ENCODE measurements at regions not wholly inside any gene's neighbourhood (a gene's known extent, or its start where the extent isn't known, plus 50 kb on each side); places are given as distances from the start of the nearest gene placed in this dataset.

DNA sequence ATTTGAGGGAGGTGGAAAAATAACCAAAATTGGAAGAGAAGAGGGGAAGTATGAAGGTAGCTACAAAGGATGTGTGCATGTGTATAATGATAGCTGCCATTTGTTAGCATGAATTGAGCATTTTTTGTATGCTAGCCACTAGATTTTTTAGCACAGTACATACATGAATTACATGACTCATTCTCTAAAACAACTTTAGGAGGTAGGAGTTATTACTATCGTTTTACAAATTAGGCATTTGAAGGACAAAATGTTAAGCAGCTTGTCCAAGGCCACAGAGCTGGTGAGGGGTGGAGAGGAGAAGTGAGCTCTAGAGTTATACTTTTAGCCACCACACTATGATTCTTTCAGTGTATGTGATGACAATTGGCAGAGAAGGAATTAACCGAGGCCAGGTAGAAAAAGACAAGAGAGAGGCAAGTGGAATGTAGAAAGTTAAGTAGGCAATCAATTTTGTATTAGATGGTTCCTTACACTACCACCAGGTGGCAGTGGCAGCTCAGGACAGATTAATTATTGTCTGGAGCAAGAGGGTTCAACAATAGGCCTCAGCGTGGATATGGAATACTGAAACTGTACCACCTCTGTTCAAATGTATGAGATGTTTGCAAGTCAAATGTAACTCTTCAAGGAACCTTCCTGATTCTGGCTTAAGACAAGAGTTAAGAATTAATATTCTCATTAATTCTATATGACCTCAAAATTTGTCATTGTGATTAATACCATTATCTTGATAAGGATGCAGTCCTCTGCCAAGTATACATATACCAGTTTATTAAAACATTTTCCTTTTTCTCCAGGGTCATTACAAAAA, 128.0 kb downstream of the MBL2 start:
- H3K27me3 ChIP-seq (ENCODE audit: control insufficient read depth in 1 of 2, insufficient read depth in 2 of 2, low read length in 2 of 2) = no peaks in the 10 kb centered on the region
- no peaks in the 10 kb centered on the region for H3K36me3 ChIP-seq (ENCODE audit: insufficient read depth, low read length)
- intact Hi-C loops (cut with DNase I, micrococcal nuclease) = no loop called here
- ATAC-seq (ENCODE audit: poor library complexity) (no peak), DNase-seq (peak in 1 of 14 experiments; percentile 3)
- H3K9me3 Mint-ChIP-seq = no peaks in the 10 kb centered on the region
- no peak overlapping the region for H3K27ac ChIP-seq (ENCODE audit: low read depth in 1 of 2, low read length in 2 of 2)
- H3K36me3 Mint-ChIP-seq (ENCODE audit: low read depth) = no peaks in the 10 kb centered on the region
- TF ChIP-seq, protein P1, sequence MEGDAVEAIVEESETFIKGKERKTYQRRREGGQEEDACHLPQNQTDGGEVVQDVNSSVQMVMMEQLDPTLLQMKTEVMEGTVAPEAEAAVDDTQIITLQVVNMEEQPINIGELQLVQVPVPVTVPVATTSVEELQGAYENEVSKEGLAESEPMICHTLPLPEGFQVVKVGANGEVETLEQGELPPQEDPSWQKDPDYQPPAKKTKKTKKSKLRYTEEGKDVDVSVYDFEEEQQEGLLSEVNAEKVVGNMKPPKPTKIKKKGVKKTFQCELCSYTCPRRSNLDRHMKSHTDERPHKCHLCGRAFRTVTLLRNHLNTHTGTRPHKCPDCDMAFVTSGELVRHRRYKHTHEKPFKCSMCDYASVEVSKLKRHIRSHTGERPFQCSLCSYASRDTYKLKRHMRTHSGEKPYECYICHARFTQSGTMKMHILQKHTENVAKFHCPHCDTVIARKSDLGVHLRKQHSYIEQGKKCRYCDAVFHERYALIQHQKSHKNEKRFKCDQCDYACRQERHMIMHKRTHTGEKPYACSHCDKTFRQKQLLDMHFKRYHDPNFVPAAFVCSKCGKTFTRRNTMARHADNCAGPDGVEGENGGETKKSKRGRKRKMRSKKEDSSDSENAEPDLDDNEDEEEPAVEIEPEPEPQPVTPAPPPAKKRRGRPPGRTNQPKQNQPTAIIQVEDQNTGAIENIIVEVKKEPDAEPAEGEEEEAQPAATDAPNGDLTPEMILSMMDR (IDR thresholded peaks at IDR 0.05) = peak; percentile 21
- no peak overlapping the region for H3K4me3 ChIP-seq (ENCODE audit: low read length)
- peaks cover 4 to 5% of the 10 kb centered on the region in 2 experiments for H3K9me3 ChIP-seq (ENCODE audit: control insufficient read depth in 1 of 2, insufficient read depth in 1 of 2, low read length in 2 of 2)
- ChIA-PET CTCF (interaction anchor here (0.6 kb wide), 1 partner anchor 82 kb away, joined by 4 read pairs; no protein-coding TSS in a partner anchor), POLR2A (no interaction called here)
- H3K27me3 Mint-ChIP-seq = no peaks in the 10 kb centered on the region
- H3K4me1 ChIP-seq (ENCODE audit: insufficient read depth, low read length) = no peaks in the 10 kb centered on the region
- H3K4me3 Mint-ChIP-seq = no peak overlapping the region
- H3K4me1 Mint-ChIP-seq (ENCODE audit: low read depth) = no peaks in the 10 kb centered on the region
- H3K27ac Mint-ChIP-seq = no peak overlapping the region

DNA sequence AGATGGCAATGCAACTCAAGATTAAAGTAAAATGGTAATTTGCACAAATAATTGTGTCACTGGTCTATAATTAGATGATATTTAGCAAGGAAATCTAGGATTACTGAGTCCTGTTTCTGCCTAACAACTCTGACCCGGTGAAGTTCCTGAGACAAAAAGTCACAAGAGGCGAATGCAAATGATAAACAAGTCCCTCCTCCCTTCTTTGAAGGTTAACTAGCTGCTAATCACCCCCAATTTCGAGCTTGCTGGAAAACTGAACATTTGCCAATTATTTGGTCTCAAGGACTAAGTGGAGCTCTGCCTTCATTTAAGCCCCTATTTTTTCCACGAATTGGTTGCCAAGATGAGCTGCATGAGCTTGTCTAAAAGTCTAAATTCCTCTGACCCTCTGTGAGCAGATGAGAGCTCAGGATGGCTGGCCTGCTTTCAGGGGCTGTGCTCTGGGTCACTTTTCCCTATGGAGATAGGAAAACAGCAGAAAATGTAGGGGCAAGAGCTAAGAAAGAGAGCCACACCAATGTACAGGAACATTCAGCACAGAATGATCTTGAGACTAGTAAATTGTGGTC, 127.3 kb downstream of the MBL2 start:
- DNase-seq = no peak
- CTCF ChIA-PET = no interaction called here
- no peak overlapping the region for H3K27ac Mint-ChIP-seq
- POLR2A ChIA-PET = no interaction called here
- Histone ChIP-seq H3K4me3 (ENCODE audit: low read length) (no peak overlapping the region), H3K9me3 (ENCODE audit: control insufficient read depth in 1 of 2, insufficient read depth in 1 of 2, low read length in 2 of 2) (peaks cover 4 to 5% of the 10 kb centered on the region in 2 experiments), H3K27ac (ENCODE audit: low read depth in 1 of 2, low read length in 2 of 2) (no peak overlapping the region), H3K4me1 (ENCODE audit: insufficient read depth, low read length) (no peaks in the 10 kb centered on the region), H3K36me3 (ENCODE audit: insufficient read depth, low read length) (no peaks in the 10 kb centered on the region), H3K27me3 (ENCODE audit: control insufficient read depth in 1 of 2, insufficient read depth in 2 of 2, low read length in 2 of 2) (no peaks in the 10 kb centered on the region)
- intact Hi-C loops (cut with DNase I, micrococcal nuclease) = no loop called here
- no peak overlapping the region for H3K4me3 Mint-ChIP-seq
- H3K27me3 Mint-ChIP-seq = no peaks in the 10 kb centered on the region
- no peaks in the 10 kb centered on the region for H3K36me3 Mint-ChIP-seq (ENCODE audit: low read depth)
- no peaks in the 10 kb centered on the region for H3K9me3 Mint-ChIP-seq
- TF ChIP-seq, protein P1 (IDR thresholded peaks at IDR 0.05) = no peak
- no peak for ATAC-seq (ENCODE audit: poor library complexity)
- no peaks in the 10 kb centered on the region for H3K4me1 Mint-ChIP-seq (ENCODE audit: low read depth)

DNA sequence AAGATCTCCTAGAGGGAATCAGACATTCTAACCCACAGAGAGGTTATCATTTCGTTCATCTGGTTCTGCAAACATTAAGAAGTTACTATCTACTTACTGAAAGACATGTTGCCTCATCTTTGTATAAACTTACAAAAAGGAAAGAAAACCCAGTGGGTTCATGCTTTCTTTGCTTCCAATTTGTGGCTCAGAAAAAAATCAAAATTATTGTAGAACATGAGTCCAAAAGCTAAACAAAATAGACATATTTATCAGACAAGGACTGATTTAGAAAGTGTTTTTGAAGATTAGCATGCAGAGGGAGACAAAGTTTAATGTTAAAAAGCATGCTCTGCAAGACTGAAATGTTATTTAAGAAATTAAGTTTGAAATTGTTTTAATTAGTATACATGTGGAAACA, 123.1 kb downstream of the MBL2 start:
- TF ChIP-seq, protein P1 (IDR thresholded peaks at IDR 0.05) = no peak
- Mint-ChIP-seq H3K9me3 (no peaks in the 10 kb centered on the region), H3K36me3 (ENCODE audit: low read depth) (no peaks in the 10 kb centered on the region), H3K4me3 (no peak overlapping the region), H3K27me3 (no peaks in the 10 kb centered on the region), H3K27ac (no peak overlapping the region), H3K4me1 (ENCODE audit: low read depth) (no peaks in the 10 kb centered on the region)
- H3K27ac ChIP-seq (ENCODE audit: low read depth in 1 of 2, low read length in 2 of 2) = no peak overlapping the region
- no peaks in the 10 kb centered on the region for H3K4me1 ChIP-seq (ENCODE audit: insufficient read depth, low read length)
- POLR2A ChIA-PET = no interaction called here
- H3K4me3 ChIP-seq (ENCODE audit: low read length) = no peak overlapping the region
- no peaks in the 10 kb centered on the region for H3K27me3 ChIP-seq (ENCODE audit: control insufficient read depth in 1 of 2, insufficient read depth in 2 of 2, low read length in 2 of 2)
- peaks cover 4 to 5% of the 10 kb centered on the region in 2 experiments for H3K9me3 ChIP-seq (ENCODE audit: control insufficient read depth in 1 of 2, insufficient read depth in 1 of 2, low read length in 2 of 2)
- DNase-seq (no peak), ATAC-seq (ENCODE audit: poor library complexity) (no peak)
- CTCF ChIA-PET = no interaction called here
- H3K36me3 ChIP-seq (ENCODE audit: insufficient read depth, low read length) = no peaks in the 10 kb centered on the region
- intact Hi-C loops (cut with DNase I, micrococcal nuclease) = no loop called here
